Keratinocyte (primary cell): ENCODE measurements at regions not wholly inside any gene's neighbourhood (a gene's known extent, or its start where the extent isn't known, plus 50 kb on each side); places are given as distances from the start of the nearest gene placed in this dataset.

Experiments used
- DNase-seq: peaks from one replicate; pipeline ENCODE4 v3.0.0-alpha.2; 2011; ENCODE audit warnings: low read depth, missing footprints, low spot score
- FAIRE-seq: peaks from 2 replicates; lab custom pipeline; 2011; peaks lifted over from hg19 to GRCh38; lab: Jason Lieb, UNC
- H2AFZ ChIP-seq: 2 replicates; pipeline ENCODE4 v1.6.0; 2012; ENCODE audit warnings: low read length, control low read depth, inconsistent platforms; ENCODE audit not compliant: control insufficient read depth
- H3K27ac ChIP-seq: 2 replicates; pipeline ENCODE4 v1.5.1; 2011; ENCODE audit warnings: low read length; ENCODE audit not compliant: control insufficient read depth, insufficient read depth
- H3K27me3 ChIP-seq: 3 replicates; pipeline ENCODE4 v1.6.0; 2011; ENCODE audit warnings: low read length; ENCODE audit not compliant: control insufficient read depth, insufficient read depth; ENCODE audit errors: extremely low read depth
- H3K36me3 ChIP-seq, 2 experiments: 2 replicates in 1 of 2; 3 replicates in 1 of 2; pipeline ENCODE4 v1.5.1; 2011; ENCODE audit warnings: low read length in 2 of 2, mild to moderate bottlenecking in 1 of 2; ENCODE audit not compliant: control insufficient read depth in 2 of 2, insufficient read depth in 2 of 2; ENCODE audit errors: extremely low read depth in 1 of 2
- H3K4me1 ChIP-seq: 3 replicates; pipeline ENCODE4 v1.5.1; 2011; ENCODE audit warnings: low read length; ENCODE audit not compliant: control insufficient read depth, insufficient read depth; ENCODE audit errors: extremely low read depth
- H3K4me2 ChIP-seq: 3 replicates; pipeline ENCODE4 v1.6.0; 2011; ENCODE audit warnings: low read depth, low read length; ENCODE audit not compliant: control insufficient read depth, insufficient read depth; ENCODE audit errors: extremely low read depth
- H3K4me3 ChIP-seq, 3 experiments: fragments of 200-600 bp in 1 of 3; sonication (generic) in 1 of 3; 2 replicates in 2 of 3; 3 replicates in 1 of 3; pipeline ENCODE4 v1.5.1; 2011 to 2016; ENCODE audit warnings: low read length in 3 of 3, mild to moderate bottlenecking in 3 of 3, control low read depth in 2 of 3, inconsistent platforms in 1 of 3, low read depth in 1 of 3, mixed read lengths in 1 of 3, mixed run types in 1 of 3, moderate library complexity in 1 of 3; ENCODE audit not compliant: control insufficient read depth in 2 of 3, insufficient read depth in 2 of 3; ENCODE audit errors: extremely low read depth in 1 of 3
- H3K79me2 ChIP-seq: 2 replicates; pipeline ENCODE4 v1.6.0; 2012; ENCODE audit warnings: low read length; ENCODE audit not compliant: control insufficient read depth, insufficient read depth
- H3K9ac ChIP-seq: 3 replicates; pipeline ENCODE4 v1.6.0; 2011; ENCODE audit warnings: low read length; ENCODE audit not compliant: control insufficient read depth, insufficient read depth; ENCODE audit errors: extremely low read depth
- H3K9me1 ChIP-seq: 3 replicates; pipeline ENCODE4 v1.6.0; 2011; ENCODE audit warnings: low read length; ENCODE audit not compliant: control insufficient read depth, insufficient read depth; ENCODE audit errors: extremely low read depth
- H3K9me3 ChIP-seq: 2 replicates; pipeline ENCODE4 v1.5.1; 2012; ENCODE audit warnings: low read depth, low read length; ENCODE audit not compliant: control insufficient read depth
- H4K20me1 ChIP-seq: 3 replicates; pipeline ENCODE4 v1.6.0; 2011; ENCODE audit warnings: low read length; ENCODE audit not compliant: control insufficient read depth, insufficient read depth; ENCODE audit errors: extremely low read depth
- CTCF ChIP-seq, 3 experiments: IDR thresholded peaks in 1 of 3; conservative IDR thresholded peaks in 1 of 3; optimal IDR thresholded peaks in 1 of 3; 2 replicates in 2 of 3; 3 replicates in 1 of 3; pipeline versions ENCODE3 to v1.5.1; 2011; ENCODE audit warnings: low read length in 3 of 3, mild to moderate bottlenecking in 3 of 3, moderate library complexity in 2 of 3, control low read depth in 1 of 3, inconsistent platforms in 1 of 3; ENCODE audit not compliant: insufficient read depth in 2 of 3; ENCODE audit errors: extremely low read depth in 1 of 3
- EZH2 ChIP-seq: IDR thresholded peaks from one replicate; pipeline ENCODE4 v1.6.1; 2012; ENCODE audit warnings: inconsistent platforms, mild to moderate bottlenecking, low read length, moderate library complexity
- dilution Hi-C: fragments of 300-500 bp; cut with MboI; formaldehyde crosslinking; loops from one replicate; pipeline ENCODE4 v1.7.0; 2020; ENCODE audit warnings: low sequenced_read_pairs; ENCODE audit not compliant: extremely low pct_ligation_motif_present

GRCh38 chr3:23113455-23114171, 89.5 kb upstream of the UBE2E2 start:
- Histone ChIP-seq H3K9me3 (no peaks in the 10 kb centered on the region), H4K20me1 (no peaks in the 10 kb centered on the region), H3K9me1 (no peaks in the 10 kb centered on the region), H3K4me3 (no peak overlapping the region), H3K27ac (peak overlapping the region; percentile 29), H2AFZ (no peak overlapping the region), H3K36me3 (no peaks in the 10 kb centered on the region), H3K4me1 (peaks cover 18% of the 10 kb centered on the region), H3K27me3 (peaks cover 10% of the 10 kb centered on the region), H3K79me2 (no peaks in the 10 kb centered on the region), H3K4me2 (peak overlapping the region; percentile 57), H3K9ac (no peak overlapping the region)
- no peak for TF ChIP-seq EZH2
- no peak for TF ChIP-seq CTCF (optimal IDR thresholded peaks at IDR 0.05 in 1 of 3, IDR thresholded peaks at IDR 0.05 in 1 of 3, conservative IDR thresholded peaks at IDR 0.05 in 1 of 3; ENCODE audit: extremely low read depth in 1 of 3, insufficient read depth in 2 of 3, low read length in 3 of 3)
- dilution Hi-C loops = no loop called here
- peak; percentile 45 for DNase-seq
- FAIRE-seq = no peak

- Histone ChIP-seq H3K79me2 (no peaks in the 10 kb centered on the region), H3K4me2 (peak overlapping the region; percentile 57), H3K9ac (no peak overlapping the region), H3K9me1 (no peaks in the 10 kb centered on the region), H2AFZ (no peak overlapping the region), H4K20me1 (no peaks in the 10 kb centered on the region), H3K9me3 (no peaks in the 10 kb centered on the region), H3K36me3 (no peaks in the 10 kb centered on the region), H3K4me3 (no peak overlapping the region), H3K27ac (peak overlapping the region; percentile 29), H3K4me1 (peaks cover 21% of the 10 kb centered on the region), H3K27me3 (peaks cover 15% of the 10 kb centered on the region)
- DNase-seq = no peak
- TF ChIP-seq EZH2 = no peak
- TF ChIP-seq CTCF (optimal IDR thresholded peaks at IDR 0.05 in 1 of 3, IDR thresholded peaks at IDR 0.05 in 1 of 3, conservative IDR thresholded peaks at IDR 0.05 in 1 of 3; ENCODE audit: extremely low read depth in 1 of 3, insufficient read depth in 2 of 3, low read length in 3 of 3) = no peak
- FAIRE-seq = no peak
- dilution Hi-C loops = no loop called here
Measured at GRCh38 chr3:23114432-23114831, 88.7 kb upstream of the UBE2E2 start.
